HL-60 (cell line): ENCODE measurements at regions not wholly inside any gene's neighbourhood (a gene's known extent, or its start where the extent isn't known, plus 50 kb on each side); places are given as distances from the start of the nearest gene placed in this dataset.

ENCODE experiments used
- CTCF ChIP-seq: IDR thresholded peaks from one replicate; pipeline ENCODE4 v1.5.1; 2011; ENCODE audit warnings: low read length, control low read depth, inconsistent platforms; ENCODE audit not compliant: insufficient read depth
- GABPA ChIP-seq: IDR thresholded peaks from 2 replicates; pipeline ENCODE4 v1.6.1; 2012; ENCODE audit warnings: low read depth
- REST ChIP-seq: IDR thresholded peaks from 2 replicates; pipeline ENCODE4 v1.6.1; 2012; ENCODE audit warnings: low read depth; ENCODE audit not compliant: insufficient replicate concordance

GRCh38 chr10:64574371-64574770, 1053.2 kb downstream of the REEP3 start:
- TF ChIP-seq CTCF (no peak), GABPA (no peak), REST (no peak)
